ENCODE measurements at regions not wholly inside any gene's neighbourhood (a gene's known extent, or its start where the extent isn't known, plus 50 kb on each side); places are given as distances from the start of the nearest gene placed in this dataset.

GRCh38 chr18:72444798-72445155 is 99.4 kb downstream of the CBLN2 start:
- TF ChIP-seq, protein P1, sequence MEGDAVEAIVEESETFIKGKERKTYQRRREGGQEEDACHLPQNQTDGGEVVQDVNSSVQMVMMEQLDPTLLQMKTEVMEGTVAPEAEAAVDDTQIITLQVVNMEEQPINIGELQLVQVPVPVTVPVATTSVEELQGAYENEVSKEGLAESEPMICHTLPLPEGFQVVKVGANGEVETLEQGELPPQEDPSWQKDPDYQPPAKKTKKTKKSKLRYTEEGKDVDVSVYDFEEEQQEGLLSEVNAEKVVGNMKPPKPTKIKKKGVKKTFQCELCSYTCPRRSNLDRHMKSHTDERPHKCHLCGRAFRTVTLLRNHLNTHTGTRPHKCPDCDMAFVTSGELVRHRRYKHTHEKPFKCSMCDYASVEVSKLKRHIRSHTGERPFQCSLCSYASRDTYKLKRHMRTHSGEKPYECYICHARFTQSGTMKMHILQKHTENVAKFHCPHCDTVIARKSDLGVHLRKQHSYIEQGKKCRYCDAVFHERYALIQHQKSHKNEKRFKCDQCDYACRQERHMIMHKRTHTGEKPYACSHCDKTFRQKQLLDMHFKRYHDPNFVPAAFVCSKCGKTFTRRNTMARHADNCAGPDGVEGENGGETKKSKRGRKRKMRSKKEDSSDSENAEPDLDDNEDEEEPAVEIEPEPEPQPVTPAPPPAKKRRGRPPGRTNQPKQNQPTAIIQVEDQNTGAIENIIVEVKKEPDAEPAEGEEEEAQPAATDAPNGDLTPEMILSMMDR (IDR thresholded peaks at IDR 0.05) = no peak
- no peak for TF ChIP-seq POLR2A (IDR thresholded peaks at IDR 0.05)
